Body of pancreas (tissue), 4 donors: ENCODE measurements at regions not wholly inside any gene's neighbourhood (a gene's known extent, or its start where the extent isn't known, plus 50 kb on each side); places are given as distances from the start of the nearest gene placed in this dataset.

Experiments used
- ATAC-seq: fragments of 150-250 bp; one replicate; pipeline ENCODE4 v1.9.1; 2016
- DNase-seq, 4 donors: peaks; one replicate each; pipeline ENCODE4 v3.0.0-alpha.2; 2019
- H3K27ac ChIP-seq, 4 donors: fragments of 200-600 bp; sonication (generic); 1 replicate in 3 of 4; 2 replicates in 1 of 4; pipeline versions ENCODE4 v1.5.1 to v1.6.1; 2016 to 2019; ENCODE audit warnings: mild to moderate bottlenecking in 1 of 4, mixed read lengths in 1 of 4, moderate library complexity in 1 of 4
- H3K27me3 ChIP-seq, 2 donors: fragments of 200-600 bp; sonication (generic); one replicate each; pipeline ENCODE4 v1.6.0; 2016; ENCODE audit warnings: mild to moderate bottlenecking in 1 of 2
- H3K36me3 ChIP-seq, 2 donors: fragments of 200-600 bp; sonication (generic); replicated peaks in 1 of 2; 2 replicates each; pipeline ENCODE4 v1.5.1; 2016; ENCODE audit warnings: low read depth in 2 of 2; ENCODE audit not compliant: insufficient read depth in 1 of 2
- H3K4me1 ChIP-seq: fragments of 200-600 bp; sonication (generic); one replicate; pipeline ENCODE4 v1.6.0; 2016
- H3K4me3 ChIP-seq, 2 donors: fragments of 200-600 bp; sonication (generic); 1 replicate in 1 of 2; 2 replicates in 1 of 2; pipeline ENCODE4 v1.5.1; 2016 to 2019
- H3K9me3 ChIP-seq, 3 donors: fragments of 200-600 bp; sonication (generic); 1 replicate in 2 of 3; 2 replicates in 1 of 3; pipeline ENCODE4 v1.5.1; 2016
- POLR2A ChIP-seq, 3 donors: fragments of 450-650 bp; IDR thresholded peaks; one replicate each; pipeline ENCODE4 v1.6.1; 2016; ENCODE audit warnings: antibody characterized with exemption in 3 of 3, mild to moderate bottlenecking in 2 of 3
- WGBS, 2 donors: methylation state at CpG; one replicate each; pipeline ENCODE4 v1.1.5; 2017; 5-methylcytosine and 5-hydroxymethylcytosine counted together
- intact Hi-C: fragments of 100-400 bp; cut with DNase I; formaldehyde crosslinking; loops from one replicate; pipeline ENCODE4 v1.15.1; 2023
- TF ChIP-seq, protein P1 (sequence below), 7 experiments: fragments of 450-650 bp in 4 of 7; fragments of 200-600 bp in 3 of 7; sonication (generic) in 3 of 7; IDR thresholded peaks; one replicate each; pipeline ENCODE4 v1.5.1; 2016 to 2019; ENCODE audit warnings: antibody characterized with exemption in 7 of 7

DNA sequence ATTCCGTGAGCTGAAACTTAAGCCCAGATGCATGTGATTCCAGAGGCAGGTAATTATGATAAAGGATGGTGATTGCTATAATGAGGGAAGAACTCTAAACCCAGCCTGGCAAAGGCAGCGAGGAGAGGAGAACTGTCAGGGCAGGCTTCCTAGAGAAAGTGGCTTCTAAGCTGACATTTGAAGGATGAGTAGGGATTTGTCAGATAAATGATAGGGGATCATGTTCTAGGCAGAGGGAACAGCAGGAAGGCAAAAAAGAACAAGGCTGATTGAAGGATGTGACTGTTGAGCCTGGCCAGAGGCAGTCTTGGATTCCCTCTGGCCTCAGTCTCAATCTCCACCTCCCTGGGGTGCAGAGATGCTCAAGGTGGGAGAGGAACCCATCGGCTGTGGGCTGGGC is 146.4 kb upstream of the POU3F1 start:
- Histone ChIP-seq H3K4me3 (no peak overlapping the region), H3K27ac (no peak overlapping the region), H3K9me3 (no peaks in the 10 kb centered on the region), H3K4me1 (no peaks in the 10 kb centered on the region), H3K27me3 (no peaks in the 10 kb centered on the region), H3K36me3 (no peaks in the 10 kb centered on the region)
- TF ChIP-seq POLR2A (IDR thresholded peaks at IDR 0.05), result no peak
- TF ChIP-seq, protein P1, sequence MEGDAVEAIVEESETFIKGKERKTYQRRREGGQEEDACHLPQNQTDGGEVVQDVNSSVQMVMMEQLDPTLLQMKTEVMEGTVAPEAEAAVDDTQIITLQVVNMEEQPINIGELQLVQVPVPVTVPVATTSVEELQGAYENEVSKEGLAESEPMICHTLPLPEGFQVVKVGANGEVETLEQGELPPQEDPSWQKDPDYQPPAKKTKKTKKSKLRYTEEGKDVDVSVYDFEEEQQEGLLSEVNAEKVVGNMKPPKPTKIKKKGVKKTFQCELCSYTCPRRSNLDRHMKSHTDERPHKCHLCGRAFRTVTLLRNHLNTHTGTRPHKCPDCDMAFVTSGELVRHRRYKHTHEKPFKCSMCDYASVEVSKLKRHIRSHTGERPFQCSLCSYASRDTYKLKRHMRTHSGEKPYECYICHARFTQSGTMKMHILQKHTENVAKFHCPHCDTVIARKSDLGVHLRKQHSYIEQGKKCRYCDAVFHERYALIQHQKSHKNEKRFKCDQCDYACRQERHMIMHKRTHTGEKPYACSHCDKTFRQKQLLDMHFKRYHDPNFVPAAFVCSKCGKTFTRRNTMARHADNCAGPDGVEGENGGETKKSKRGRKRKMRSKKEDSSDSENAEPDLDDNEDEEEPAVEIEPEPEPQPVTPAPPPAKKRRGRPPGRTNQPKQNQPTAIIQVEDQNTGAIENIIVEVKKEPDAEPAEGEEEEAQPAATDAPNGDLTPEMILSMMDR (IDR thresholded peaks at IDR 0.05), result no peak
- intact Hi-C loops, result no loop called here
- ATAC-seq (no peak), DNase-seq (no peak)
- 39 to 46% methylated on average over 3 of the region's 3 CpGs for WGBS, 2 donors

DNA sequence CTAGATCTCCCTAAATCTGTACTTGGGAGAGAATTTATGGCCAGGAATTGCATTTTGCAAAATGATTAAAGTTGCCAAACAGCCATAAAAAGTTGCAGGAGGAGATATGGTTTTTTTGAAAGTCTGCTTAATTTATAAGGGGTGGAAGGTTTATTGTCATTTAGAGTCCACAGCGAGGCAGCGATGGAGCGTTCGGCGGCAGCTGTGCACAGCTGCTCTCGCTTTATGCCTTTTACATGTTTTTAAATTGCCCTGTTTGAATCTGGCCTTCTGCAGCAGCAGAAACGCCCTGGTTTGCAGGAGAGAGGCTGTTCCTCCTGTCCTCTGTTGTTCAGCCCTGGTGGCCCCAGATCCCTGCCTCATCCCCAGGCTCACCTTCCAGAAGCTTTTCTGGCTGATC is 144.9 kb upstream of the POU3F1 start:
- no peaks in the 10 kb centered on the region for H3K27me3 ChIP-seq
- DNase-seq, result no peak
- intact Hi-C loops, result no loop called here

DNA sequence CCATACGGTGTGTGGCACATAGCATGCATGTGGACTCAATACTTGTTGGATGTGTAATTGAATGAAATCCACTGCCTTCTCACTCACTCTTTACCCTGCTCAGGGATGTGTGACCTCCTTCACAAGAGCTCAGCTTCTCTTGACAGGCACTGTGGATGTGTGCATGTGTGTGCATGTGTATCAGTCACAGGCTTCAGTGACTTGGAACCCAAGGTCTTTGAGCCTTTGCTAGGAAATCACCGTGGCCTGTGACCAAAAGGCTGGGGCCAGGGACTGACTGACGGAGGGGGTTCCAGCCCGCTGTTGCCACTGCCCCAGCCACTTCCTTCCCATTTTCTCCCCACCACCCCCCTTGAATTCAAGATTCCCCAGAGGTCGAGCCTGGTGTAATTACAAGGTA is 144.4 kb upstream of the POU3F1 start:
- TF ChIP-seq, protein P1 (IDR thresholded peaks at IDR 0.05), result no peak
- TF ChIP-seq POLR2A (IDR thresholded peaks at IDR 0.05), result no peak
- Histone ChIP-seq H3K36me3 (no peaks in the 10 kb centered on the region), H3K9me3 (no peaks in the 10 kb centered on the region), H3K4me3 (no peak overlapping the region), H3K27ac (no peak overlapping the region), H3K27me3 (no peaks in the 10 kb centered on the region), H3K4me1 (no peaks in the 10 kb centered on the region)
- 58 to 66% methylated on average over 5 of the region's 5 CpGs for WGBS, 2 donors
- no peak for ATAC-seq
- no peak for DNase-seq
- intact Hi-C loops, result no loop called here

More for the DNA sequence above, 144.9 kb upstream of the POU3F1 start:
- TF ChIP-seq, protein P1 (IDR thresholded peaks at IDR 0.05), result no peak
- no peak for TF ChIP-seq POLR2A (IDR thresholded peaks at IDR 0.05)
- no peaks in the 10 kb centered on the region for H3K9me3 ChIP-seq
- no peaks in the 10 kb centered on the region for H3K4me1 ChIP-seq
- no peak overlapping the region for H3K4me3 ChIP-seq
- ATAC-seq, result no peak
- H3K27ac ChIP-seq, result no peak overlapping the region
- WGBS, 2 donors, result 44 to 72% methylated on average over 7 of the region's 7 CpGs
- H3K36me3 ChIP-seq, result no peaks in the 10 kb centered on the region

DNA sequence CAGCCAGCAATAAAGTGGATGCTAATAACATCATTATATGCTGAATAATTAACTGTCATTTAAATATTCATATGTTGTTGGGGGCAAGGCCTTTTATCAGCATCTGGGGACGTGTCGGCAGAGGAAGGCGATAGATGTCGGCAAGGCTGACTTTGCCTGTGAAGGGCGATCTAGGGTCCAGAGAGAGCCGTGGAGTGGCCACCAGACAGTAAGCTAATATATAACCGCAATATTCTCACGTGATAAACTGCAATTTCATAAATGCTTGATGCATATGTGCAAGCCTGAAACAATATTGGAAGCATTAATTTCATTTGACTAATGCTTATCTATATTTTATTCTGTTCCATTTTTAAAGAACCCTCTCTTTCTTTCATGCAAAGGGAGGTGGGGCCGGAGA is 141.0 kb upstream of the POU3F1 start:
- no peaks in the 10 kb centered on the region for H3K9me3 ChIP-seq
- H3K4me3 ChIP-seq, result no peak overlapping the region
- H3K36me3 ChIP-seq, result no peaks in the 10 kb centered on the region
- DNase-seq (no peak), ATAC-seq (no peak)
- 69 to 72% methylated on average over 9 of the region's 9 CpGs for WGBS, 2 donors
- TF ChIP-seq, protein P1 (IDR thresholded peaks at IDR 0.05), result no peak
- TF ChIP-seq POLR2A (IDR thresholded peaks at IDR 0.05), result no peak
- intact Hi-C loops, result no loop called here
- no peaks in the 10 kb centered on the region for H3K27me3 ChIP-seq
- H3K4me1 ChIP-seq, result no peaks in the 10 kb centered on the region
- H3K27ac ChIP-seq, result no peak overlapping the region

DNA sequence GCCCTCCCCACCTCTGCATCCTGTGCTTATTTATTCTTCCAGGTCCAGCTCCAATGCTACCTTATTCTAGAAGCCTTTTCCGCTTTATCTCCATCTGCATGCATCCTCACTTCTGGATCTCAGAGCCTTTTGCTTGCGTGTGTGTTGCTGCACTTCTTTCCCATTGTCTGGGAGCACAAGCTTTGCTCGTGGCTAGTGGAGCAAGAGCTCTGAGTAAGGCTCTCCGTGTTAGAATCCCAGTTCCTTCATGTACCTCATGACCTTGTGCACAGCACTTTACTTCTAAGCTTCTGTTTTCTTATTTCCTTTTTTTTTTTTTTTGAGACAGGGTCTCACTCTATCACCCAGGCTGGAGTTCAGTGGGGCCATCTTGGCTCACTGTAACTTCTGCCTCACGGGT is 140.0 kb upstream of the POU3F1 start:
- Histone ChIP-seq H3K27ac (no peak overlapping the region), H3K27me3 (no peaks in the 10 kb centered on the region), H3K4me3 (no peak overlapping the region), H3K9me3 (no peaks in the 10 kb centered on the region), H3K4me1 (no peaks in the 10 kb centered on the region), H3K36me3 (no peaks in the 10 kb centered on the region)
- intact Hi-C loops, result no loop called here
- no peak for TF ChIP-seq POLR2A (IDR thresholded peaks at IDR 0.05)
- TF ChIP-seq, protein P1 (IDR thresholded peaks at IDR 0.05), result no peak
- ATAC-seq, result no peak
- DNase-seq, result no peak
- WGBS, 2 donors, result 53 to 54% methylated on average over 5 of the region's 5 CpGs
